ENCODE measurements at regions not wholly inside any gene's neighbourhood (a gene's known extent, or its start where the extent isn't known, plus 50 kb on each side); places are given as distances from the start of the nearest gene placed in this dataset.
A peak's percentile ranks its signal among the peaks of the same experiment; 100 is the strongest.
"Not testable (repeated sequence)": the region's sequence is repeated elsewhere in the genome, so short reads cannot be mapped to it uniquely, and the experiment has no call there.

- Histone ChIP-seq H3K27me3 (ENCODE audit: insufficient read depth, poor library complexity, severe bottlenecking) (no peaks in the 10 kb centered on the region), H3K36me3 (ENCODE audit: low read depth) (no peaks in the 10 kb centered on the region), H3K4me3 (ENCODE audit: severe bottlenecking) (no peak overlapping the region), H3K9me3 (ENCODE audit: severe bottlenecking) (no peaks in the 10 kb centered on the region), H3K4me1 (ENCODE audit: insufficient read depth, poor library complexity, severe bottlenecking) (peaks cover 7% of the 10 kb centered on the region), H3K27ac (ENCODE audit: poor library complexity, severe bottlenecking) (no peak overlapping the region)
- DNase-seq (ENCODE audit: low spot score) (peak; percentile 33), ATAC-seq (ENCODE audit: low read depth) (peak; percentile 53; the same call in 1 of the 3 replicates)
- TF ChIP-seq CTCF (IDR thresholded peaks at IDR 0.05; ENCODE audit: poor library complexity, severe bottlenecking), result peak; percentile 45
These were observed 604.7 kb downstream of the PTPRC start for GRCh38 chr1:199243423-199244061.

- H3K36me3 ChIP-seq (ENCODE audit: low read depth), result no peaks in the 10 kb centered on the region
- no peak overlapping the region for H3K4me3 ChIP-seq (ENCODE audit: severe bottlenecking)
- DNase-seq (ENCODE audit: low spot score) (no peak), ATAC-seq (ENCODE audit: low read depth) (no peak)
- peaks cover 7% of the 10 kb centered on the region for H3K4me1 ChIP-seq (ENCODE audit: insufficient read depth, poor library complexity, severe bottlenecking)
- H3K27ac ChIP-seq (ENCODE audit: poor library complexity, severe bottlenecking), result no peak overlapping the region
- no peaks in the 10 kb centered on the region for H3K9me3 ChIP-seq (ENCODE audit: severe bottlenecking)
- H3K27me3 ChIP-seq (ENCODE audit: insufficient read depth, poor library complexity, severe bottlenecking), result no peaks in the 10 kb centered on the region
- no peak for TF ChIP-seq CTCF (IDR thresholded peaks at IDR 0.05; ENCODE audit: poor library complexity, severe bottlenecking)
These were observed 607.1 kb downstream of the PTPRC start for GRCh38 chr1:199245946-199246345.

- ATAC-seq (ENCODE audit: low read depth) (no peak), DNase-seq (ENCODE audit: low spot score) (no peak)
- peaks cover 7% of the 10 kb centered on the region for H3K4me1 ChIP-seq (ENCODE audit: insufficient read depth, poor library complexity, severe bottlenecking)
- H3K36me3 ChIP-seq (ENCODE audit: low read depth), result no peaks in the 10 kb centered on the region
- no peak overlapping the region for H3K27ac ChIP-seq (ENCODE audit: poor library complexity, severe bottlenecking)
- TF ChIP-seq CTCF (IDR thresholded peaks at IDR 0.05; ENCODE audit: poor library complexity, severe bottlenecking), result no peak
- H3K4me3 ChIP-seq (ENCODE audit: severe bottlenecking), result no peak overlapping the region
- no peaks in the 10 kb centered on the region for H3K27me3 ChIP-seq (ENCODE audit: insufficient read depth, poor library complexity, severe bottlenecking)
- no peaks in the 10 kb centered on the region for H3K9me3 ChIP-seq (ENCODE audit: severe bottlenecking)
These were observed 607.9 kb downstream of the PTPRC start for GRCh38 chr1:199246716-199247115.

- no peak overlapping the region for H3K4me3 ChIP-seq (ENCODE audit: severe bottlenecking)
- peaks cover 7% of the 10 kb centered on the region for H3K4me1 ChIP-seq (ENCODE audit: insufficient read depth, poor library complexity, severe bottlenecking)
- H3K27ac ChIP-seq (ENCODE audit: poor library complexity, severe bottlenecking), result no peak overlapping the region
- ATAC-seq (ENCODE audit: low read depth) (no peak), DNase-seq (ENCODE audit: low spot score) (no peak)
- H3K9me3 ChIP-seq (ENCODE audit: severe bottlenecking), result no peaks in the 10 kb centered on the region
- no peaks in the 10 kb centered on the region for H3K36me3 ChIP-seq (ENCODE audit: low read depth)
- H3K27me3 ChIP-seq (ENCODE audit: insufficient read depth, poor library complexity, severe bottlenecking), result no peaks in the 10 kb centered on the region
- no peak for TF ChIP-seq CTCF (IDR thresholded peaks at IDR 0.05; ENCODE audit: poor library complexity, severe bottlenecking)
These were observed 609.1 kb downstream of the PTPRC start for GRCh38 chr1:199247891-199248290.

- DNase-seq (ENCODE audit: low spot score); H3K4me1 ChIP-seq (ENCODE audit: insufficient read depth, poor library complexity, severe bottlenecking): not testable (repeated sequence)
These were observed 615.2 kb downstream of the PTPRC start for GRCh38 chr1:199254040-199254439.

More at GRCh38 chr1:199254040-199254439, 615.2 kb downstream of the PTPRC start:
- not testable (repeated sequence) for H3K36me3 ChIP-seq (ENCODE audit: low read depth); H3K27me3 ChIP-seq (ENCODE audit: insufficient read depth, poor library complexity, severe bottlenecking); H3K4me3 ChIP-seq (ENCODE audit: severe bottlenecking); H3K9me3 ChIP-seq (ENCODE audit: severe bottlenecking); ATAC-seq (ENCODE audit: low read depth); H3K27ac ChIP-seq (ENCODE audit: poor library complexity, severe bottlenecking)
